ENCODE measurements at regions not wholly inside any gene's neighbourhood (a gene's known extent, or its start where the extent isn't known, plus 50 kb on each side); places are given as distances from the start of the nearest gene placed in this dataset.
A peak's percentile ranks its signal among the peaks of the same experiment; 100 is the strongest.

DNA sequence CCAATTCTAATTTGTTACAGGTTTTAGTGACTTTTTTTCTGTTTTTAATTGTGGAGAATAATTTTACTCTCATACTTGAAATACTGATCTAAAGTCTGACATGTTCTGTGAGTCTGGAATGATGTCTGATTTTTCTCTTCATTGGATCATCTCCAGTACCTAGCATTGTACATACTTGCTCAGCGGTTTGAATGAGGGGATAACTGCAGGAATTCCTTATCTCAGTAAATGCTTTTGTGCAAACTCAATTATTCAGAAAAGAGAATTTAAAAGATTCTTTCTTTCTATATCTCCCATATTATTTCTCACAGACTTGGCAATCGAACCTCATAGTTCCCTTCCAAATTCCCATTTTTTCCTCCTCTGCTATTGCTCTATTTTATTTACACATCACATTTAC lies 397.9 kb upstream of the SGCD start:
- DNase-seq: no peak

DNA sequence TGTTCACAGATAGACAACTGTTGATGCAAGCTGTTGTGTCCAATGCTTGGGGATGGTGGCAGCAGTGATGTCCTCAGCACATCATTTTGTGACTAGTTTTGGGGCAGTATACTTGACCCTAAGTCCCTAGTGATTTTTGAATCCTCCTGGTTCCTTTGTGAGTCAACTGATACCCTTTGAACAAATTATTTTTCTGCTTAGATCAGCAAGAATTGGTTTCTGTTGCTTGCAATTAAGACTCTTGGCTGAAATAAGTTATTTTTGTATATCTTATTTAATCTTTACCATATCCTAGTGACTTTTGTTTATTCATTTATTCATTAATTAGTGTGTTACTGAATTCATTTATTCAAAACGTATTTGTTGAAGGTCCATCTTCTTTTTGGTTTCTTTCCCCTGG lies 392.0 kb upstream of the SGCD start:
- DNase-seq: no peak

DNA sequence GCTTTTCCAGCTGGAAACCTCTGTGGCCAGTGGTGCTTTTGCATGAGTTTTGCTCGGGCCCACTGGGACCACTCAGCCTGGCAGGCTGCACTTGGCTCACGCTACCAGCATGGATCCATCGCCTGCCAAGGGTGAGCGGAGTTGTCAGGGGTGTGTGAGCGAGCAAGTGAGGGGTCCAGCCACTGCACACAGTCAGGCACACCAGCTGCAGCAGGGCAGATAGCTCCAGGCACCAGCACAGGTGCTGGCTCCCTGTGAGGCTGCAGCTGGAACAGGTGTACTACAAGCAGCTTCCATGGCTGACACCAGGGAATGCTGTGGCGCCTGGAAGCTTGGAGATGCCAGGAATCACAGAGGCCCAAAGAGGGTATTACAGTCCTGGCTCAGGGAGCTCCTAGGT lies 391.2 kb upstream of the SGCD start:
- no peak for DNase-seq

DNA sequence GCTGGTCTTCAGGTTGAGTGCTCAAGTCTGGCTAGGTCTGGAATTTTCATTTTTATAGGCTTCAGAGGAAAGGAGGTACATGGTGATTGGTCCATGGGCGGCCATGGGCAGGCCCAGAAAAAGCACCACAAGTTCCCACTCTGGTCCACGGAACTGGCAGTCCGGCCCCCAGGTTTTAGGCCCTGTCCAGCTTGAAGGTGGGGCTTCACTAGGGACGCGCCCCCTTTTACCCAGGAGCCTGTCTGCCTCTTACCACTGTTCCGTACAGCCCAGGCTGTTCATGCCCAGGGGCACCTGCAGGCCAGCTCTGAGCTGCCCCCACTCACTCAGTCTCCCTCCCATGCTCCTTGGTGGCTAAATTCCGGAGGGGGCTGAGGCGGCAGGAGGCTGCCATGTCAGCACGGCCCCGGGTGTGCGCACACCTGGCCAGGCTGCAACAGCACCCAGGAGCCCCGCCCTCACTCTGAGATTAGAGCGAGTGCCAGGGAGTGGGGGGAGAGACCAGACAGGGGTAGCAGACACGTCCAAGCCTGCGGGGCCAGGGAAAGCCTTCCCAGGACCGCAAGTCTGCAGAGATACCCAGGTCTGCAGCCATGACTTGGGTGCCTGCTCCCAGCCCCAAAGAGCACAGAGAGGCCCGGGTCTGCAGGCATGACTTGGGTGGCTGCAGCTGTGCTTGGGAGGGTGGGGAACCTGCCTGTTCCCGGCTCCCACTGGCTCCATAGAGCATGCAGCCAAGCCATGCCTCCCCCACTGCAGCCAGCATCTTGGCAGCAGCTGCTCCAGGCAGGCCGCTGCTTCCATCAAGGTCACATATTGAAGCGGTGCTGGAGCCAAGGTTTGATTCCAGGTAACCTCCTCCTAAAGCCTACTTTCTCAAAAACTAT lies 390.2 kb upstream of the SGCD start:
- no peak for DNase-seq

DNA sequence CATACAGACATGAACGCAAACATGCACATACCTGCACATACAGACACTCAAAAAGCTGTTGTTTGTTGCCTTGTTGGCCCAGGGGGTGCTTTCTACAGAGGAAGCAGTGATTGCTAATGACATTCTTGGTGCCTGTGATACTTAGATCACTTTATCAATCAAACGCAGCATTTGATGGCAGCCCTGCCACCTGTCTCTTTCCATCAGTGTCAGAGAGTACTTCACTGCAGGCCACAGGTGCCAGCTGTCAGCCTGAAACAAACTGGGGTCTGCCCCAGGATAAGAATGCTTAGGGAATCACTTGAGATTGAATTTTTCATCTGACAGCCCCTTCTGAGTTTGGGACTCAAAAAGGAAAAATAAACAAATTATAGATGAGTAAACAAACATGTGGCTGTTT lies 388.9 kb upstream of the SGCD start:
- DNase-seq: no peak

DNA sequence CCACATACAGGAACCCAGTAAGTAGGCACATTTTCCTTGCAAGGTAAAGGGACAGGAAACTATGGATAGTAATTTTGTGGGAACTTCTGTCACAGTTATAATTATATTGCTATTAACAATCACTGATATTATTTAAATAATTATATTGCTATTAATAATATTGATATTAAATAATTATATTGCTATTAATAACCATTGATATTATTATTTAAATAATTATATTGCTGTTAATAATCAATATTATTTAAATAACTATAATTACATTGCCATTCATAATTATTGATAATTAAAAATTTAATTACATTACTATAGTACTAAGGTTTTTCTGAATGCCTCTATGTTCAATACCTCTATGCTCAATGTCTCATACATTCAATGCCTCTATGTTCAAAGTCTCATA lies 385.6 kb upstream of the SGCD start:
- no peak for DNase-seq

DNA sequence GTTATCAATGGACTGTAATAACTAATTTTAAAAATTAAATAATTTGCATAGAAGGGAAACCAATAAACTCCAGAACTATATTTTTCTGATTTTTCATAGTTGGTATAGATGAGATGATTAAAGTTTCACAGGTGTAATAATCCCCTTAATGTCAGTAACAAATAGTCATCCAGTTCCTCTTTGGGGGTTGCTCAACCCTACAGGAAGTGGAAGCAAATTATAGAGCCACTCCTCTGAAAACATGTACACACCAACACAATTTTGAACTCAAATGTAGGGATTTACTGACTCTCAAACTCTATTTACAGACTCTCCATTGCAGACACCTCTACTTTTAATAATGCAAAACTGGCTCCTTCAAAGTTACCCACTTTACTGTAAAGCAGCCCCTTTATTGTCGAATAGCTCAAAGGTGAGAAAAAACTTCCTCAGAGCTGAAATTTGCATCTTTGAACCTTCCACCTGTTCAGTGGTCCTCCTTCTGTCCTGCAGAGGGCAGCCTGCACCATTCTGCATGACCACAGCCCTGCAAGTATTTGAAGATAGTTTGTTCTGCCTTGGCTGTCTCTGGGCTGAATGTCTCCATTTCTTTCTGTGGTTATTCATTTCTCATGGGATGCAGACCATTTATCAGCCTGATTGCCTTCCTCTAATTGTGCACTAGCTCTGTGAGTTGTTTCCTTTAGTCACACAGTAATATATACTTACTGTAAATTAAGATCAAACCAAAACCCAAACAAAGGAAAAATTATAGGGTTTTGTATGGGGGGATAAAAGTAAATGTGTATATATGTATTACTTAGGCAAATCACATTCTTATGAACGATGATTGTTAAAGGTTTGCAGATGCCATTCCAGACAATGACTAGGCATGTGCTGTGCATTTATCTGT lies 383.2 kb upstream of the SGCD start:
- peak; percentile 5 for DNase-seq

DNA sequence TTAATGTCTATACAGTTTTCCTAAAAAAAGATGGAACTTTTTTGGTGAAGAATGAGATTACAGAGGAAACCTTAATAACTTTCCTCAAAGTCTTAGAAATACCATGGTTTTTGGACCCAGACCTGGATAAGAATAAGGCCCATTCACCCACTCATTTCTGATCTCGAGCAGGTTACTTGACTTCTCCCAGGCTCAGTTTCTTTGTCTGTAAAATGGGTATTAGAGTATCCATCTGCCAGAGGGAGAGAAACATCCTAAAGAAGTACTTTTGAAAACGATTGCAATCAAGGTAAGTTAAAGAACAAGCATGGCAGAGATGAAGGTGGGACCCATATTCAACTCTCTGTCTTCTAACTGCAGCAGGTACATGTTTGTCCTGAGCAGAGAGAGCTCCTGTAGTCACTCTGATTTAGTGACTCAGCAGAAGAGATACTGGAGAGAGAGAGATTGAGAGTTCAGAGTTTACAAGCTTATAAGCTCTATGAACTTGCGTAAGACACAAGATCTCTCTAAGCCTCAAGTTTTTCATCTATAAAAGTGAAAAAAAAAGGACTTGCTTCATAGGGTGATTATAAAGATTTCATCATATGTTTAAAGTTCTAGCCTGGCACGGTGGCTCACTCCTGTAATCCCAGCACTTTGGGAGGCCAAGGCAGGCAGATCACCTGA lies 379.4 kb upstream of the SGCD start:
- no peak for DNase-seq

DNA sequence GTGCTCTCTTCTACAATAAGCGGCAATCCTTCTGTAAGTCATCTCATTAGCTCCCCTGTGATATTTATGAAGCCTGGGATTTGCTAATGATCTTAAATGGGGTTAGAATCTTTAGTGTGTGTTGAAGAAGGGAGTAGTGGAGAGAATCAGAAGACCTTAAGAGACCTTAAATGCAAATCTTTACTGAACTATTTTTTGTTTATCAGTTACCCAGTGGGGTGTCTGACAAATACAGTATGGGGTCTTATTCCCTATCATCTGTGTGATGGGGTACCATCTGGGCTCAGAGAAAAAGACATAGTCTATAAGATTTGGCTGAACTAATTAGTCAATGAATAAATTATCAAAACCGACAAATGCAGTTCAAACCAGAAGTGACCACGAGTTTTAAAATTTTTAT lies 378.4 kb upstream of the SGCD start:
- DNase-seq: no peak

DNA sequence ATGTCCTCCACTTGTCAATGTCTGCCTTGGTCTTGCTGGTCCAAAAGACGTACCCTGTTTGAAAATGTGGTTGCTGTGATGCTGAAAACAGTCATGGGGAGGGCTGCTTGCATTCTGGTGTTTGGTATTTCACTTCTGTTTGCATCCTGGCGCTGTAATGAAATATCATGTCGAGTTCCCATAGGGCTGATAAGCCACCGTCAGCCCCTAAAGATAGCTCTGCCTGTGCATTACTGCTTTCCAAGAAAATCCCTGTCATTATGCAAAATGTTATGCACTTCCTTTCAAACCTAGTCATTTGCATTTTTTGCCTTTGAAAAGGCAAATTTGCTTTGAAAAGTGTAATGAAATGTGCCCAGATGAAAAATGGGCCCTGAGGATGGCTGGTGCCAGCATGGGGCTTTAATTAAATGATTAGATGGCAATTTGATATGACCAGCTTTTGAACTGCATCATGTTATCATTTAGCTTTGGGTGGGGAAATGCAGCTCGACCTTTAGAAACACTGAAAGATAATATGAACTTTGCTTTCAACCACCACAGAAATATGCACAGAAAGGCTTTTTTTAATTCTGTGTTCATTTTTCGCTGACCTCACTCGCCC lies 374.4 kb upstream of the SGCD start:
- no peak for DNase-seq

DNA sequence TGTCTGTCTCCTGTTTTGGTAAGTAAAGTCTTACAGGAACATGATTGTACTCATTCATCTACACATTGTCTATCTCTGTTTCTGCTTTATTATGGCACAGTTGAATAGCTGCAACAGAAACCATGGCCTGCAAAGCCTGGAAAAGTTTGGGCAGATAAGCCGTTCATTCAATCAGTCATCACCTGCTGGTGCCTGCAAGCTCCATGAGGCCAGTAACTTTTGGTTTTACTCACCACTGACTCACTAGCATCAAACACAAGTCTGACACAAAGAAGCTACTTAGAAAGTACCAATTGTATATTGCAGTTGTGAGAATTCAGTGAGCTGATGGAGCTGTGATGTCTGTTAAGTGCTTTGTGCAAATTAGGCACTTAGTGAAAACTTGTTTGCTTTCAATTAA lies 373.6 kb upstream of the SGCD start:
- DNase-seq: no peak

DNA sequence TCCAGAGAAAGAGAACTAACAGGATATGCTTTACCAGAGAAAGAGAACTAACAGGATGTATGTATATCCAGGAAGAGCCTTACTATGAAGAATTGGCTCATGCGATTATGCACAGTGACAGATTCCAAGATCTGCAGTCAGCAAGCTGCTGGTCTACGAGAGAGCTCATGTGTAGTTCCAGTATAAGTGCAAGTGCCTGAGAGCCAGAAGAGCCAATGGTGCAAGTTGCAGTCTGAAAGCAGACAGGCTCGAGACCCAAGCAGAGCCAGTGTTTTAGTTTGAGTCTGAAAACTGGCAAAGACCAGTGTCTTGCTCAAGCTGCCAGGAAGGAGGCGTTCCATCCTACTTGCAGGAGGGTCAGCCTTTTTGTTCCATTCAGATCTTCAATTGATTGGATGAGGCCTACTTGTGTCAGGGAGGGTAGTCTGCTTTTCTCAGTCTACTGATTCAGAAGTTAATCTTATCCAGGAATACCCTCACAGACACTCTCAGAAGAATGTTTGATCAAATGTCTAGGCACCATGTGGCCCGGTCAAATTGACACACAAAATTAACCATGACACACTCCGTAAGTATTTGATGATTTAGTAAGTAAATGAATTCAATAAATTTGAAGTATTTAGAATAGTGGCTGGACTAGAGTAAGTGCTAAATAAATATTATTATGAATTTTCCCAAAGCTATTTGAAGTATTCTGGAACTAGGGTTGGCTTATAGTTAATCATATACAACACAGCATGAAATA lies 372.1 kb upstream of the SGCD start:
- DNase-seq: no peak

DNA sequence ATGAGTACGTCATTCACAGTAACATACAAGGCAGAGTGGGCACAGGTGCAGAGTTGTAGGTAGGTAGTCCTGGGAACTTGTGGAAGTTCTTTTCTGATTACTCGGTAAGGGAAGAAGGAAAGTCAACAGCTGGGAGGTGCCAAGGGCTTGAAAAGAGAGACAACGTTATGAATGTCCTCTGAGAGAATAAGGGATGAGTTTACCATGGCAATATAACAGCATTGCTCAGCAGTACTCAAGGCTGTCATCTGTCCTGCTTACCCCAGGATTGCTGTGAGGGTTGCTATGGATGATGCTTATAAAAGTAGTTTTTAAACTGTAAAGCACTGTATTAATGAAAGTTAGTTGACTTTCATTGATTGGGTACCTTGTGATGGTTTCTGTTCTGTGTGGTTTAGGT lies 369.1 kb upstream of the SGCD start:
- no peak for DNase-seq

DNA sequence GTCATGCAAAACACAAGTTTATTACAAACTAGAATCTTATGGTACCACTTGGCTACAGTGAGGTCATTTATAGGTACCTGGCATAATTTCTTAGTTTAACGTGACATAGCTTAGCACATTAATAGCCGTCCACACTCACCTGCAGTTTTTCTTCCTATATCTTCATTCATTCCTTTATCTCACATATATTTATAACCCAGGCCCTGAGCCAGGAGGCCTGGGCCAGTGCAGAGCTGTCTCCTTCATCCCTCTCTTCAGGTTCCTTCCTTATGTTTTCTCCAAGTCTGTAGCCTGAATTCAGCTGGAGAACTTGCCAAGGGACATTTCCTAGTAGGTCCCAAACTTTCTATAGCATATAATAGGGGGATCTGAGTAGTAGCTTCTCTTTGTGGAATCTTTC lies 367.9 kb upstream of the SGCD start:
- no peak for DNase-seq

DNA sequence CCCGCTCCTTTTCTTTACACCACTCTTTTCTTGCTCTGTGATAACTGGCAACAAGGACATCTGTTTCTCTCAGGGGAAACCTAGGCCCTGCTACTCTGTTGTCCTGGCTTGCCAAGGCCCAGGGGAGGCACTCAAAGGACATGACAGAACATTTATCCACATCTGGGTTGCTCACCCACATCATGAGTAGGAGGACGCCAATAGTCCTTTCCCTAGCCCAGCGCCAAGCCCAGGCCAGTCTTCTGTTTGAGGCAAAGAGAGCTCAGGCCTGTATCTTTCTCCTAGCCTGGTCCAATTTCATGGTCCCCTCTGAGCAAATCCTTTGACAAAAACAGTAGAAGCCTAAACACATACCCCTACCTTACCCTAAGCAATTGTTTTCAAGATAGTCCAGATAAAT lies 366.8 kb upstream of the SGCD start:
- DNase-seq: no peak

DNA sequence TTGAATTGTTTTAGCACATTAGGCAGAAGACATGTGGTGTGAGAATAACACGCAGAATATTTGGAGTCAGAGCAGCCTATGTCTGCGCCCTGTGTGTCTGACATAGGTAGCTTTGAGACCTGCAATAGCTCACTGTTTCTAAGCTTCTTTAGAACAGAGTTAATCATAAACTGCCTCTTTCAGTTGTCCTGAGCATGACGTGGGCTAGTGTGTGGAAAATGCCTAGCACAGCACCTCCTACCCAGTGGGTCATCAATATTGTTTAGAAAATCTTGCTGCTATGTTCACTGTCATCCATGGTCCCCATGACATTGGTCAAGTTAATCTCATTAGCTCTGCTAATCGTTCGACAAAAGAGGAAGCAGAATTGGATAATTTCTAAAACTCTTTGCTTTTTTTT lies 357.4 kb upstream of the SGCD start:
- DNase-seq: no peak

DNA sequence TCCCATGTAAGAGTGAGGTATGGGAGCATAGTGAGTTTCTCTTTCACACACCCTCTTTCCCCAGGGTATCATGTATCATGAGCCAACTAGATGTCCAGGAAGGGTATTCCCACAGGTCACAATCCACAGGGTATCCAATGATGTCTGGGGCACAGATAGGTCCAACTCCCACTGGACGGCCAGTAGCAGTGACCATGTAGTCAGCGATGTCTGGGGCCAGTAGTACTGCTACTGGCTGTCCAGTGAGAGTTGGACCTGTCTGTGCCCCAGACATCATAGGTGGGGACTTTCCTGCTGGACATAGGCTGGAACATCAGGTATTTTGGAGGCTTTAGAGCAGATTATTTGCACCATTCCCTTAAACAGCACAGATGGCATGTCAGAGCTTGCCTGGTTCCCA lies 352.6 kb upstream of the SGCD start:
- no peak for DNase-seq

DNA sequence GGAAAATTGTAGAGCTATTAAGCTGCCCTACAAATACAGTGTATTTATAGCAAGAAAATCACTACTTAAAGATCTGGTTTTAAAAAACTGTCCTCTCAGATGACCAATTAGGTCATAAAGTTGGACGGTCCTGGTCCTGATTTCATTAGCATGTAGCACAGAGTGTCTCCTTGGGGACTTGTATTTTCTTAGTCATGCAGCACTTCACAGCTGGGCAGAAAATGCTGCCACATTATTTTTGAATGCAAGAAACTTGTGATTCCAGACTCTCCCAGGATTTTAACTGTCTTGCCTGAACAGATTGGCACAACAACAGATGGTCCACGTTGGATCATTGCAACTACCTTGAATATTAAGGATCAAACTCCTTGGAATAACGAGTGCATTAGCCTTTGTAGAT lies 348.1 kb upstream of the SGCD start:
- no peak for DNase-seq

DNA sequence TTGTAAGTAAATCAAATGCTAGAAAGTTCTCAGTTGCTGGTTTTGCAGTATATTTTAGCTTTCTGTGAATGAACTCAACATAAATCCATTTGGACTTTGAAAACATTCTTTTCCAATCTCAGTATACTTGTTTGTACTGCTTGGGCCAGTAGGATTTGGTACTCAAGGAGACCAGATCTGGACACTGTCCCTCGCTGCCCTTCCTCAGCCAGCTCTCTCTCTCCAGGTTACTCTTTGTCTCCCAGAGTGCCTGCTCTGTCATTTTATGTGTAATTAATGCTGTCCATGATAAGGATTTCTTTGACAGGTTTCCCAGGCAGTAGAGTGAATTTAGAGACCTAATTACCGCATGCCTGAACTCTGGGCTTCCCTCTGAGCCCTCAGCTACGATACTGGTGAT lies 344.6 kb upstream of the SGCD start:
- no peak for DNase-seq

DNA sequence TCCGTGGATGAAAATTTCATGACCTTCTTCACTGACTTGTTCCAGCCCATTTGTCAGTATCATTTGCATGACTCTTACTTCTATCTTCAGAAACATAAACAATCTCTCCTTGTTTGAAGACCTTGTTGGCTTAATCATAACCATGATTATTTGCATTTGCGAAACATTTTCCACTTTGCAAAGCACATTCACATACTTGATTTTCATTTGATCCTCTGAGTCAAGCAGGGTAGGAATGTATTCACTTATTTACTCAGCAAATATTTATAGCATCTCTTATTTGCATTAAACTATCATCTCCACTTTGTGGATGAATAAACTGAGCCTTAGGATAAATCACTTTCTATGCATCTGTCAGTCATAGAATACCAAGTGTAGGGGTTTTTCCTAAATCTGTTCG lies 343.0 kb upstream of the SGCD start:
- no peak for DNase-seq

DNA sequence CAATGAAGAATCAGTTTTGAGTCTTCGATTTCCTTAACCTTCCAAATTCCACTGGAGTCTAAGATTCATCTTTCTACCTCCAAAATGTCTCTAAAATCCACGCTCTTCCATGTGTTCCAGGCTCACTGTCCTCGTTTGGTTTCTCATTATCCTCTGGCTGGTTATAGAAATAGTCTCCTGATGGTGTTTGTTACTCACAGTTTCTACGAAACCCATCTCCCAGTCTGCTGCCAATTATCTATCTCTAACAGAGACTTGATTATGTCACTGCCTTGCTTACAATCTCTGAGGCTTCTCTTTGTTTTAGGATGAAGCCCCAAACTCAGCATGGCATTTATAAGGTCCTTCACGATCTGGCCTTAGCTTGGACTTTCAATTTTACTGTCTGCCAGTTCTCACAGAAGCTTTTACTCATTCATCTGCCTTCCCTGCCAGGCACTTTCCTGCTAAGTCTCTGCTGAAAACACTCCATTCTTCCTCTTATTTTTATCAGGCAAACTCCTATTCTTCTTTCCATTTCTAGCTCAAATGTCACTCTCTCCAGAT lies 339.6 kb upstream of the SGCD start:
- no peak for DNase-seq

DNA sequence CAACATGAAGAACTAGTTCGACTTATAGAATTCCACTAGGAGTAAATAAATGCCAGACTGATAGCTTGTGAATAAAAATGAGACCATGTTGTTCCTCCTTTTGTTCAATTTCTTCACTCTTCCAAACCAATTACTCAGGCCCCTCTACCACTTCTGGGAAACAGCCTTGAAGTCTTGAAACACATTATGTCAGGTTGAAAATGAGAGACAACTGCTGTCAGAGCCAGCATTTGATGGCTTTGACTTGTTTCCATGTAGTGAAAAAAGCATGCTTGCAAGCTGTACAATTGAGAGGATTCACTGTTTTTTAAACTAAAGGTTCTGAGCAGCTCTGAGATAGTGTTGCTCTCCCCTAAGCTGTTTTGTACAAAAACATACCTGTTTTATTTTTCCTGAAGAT lies 337.1 kb upstream of the SGCD start:
- DNase-seq: no peak

All from NCI-H1092 (cell line).